IMR-90 (cell line): ENCODE measurements at regions not wholly inside any gene's neighbourhood (a gene's known extent, or its start where the extent isn't known, plus 50 kb on each side); places are given as distances from the start of the nearest gene placed in this dataset.

Experiments
- ATAC-seq: fragments of 200-7000 bp; cut with Tn5 transposase; 2 replicates; pipeline ENCODE4 v1.9.1; 2020; ENCODE audit warnings: low read depth, mild to moderate bottlenecking, moderate library complexity
- BruUV-seq: library from RNA; stranded (reverse); fragments of 400-500 nt; replicated peaks from 2 replicates; lab custom pipeline; 2021; lab: Mats Ljungman, UMichigan
- CTCF ChIA-PET: fragments of 300-600 bp; formaldehyde crosslinking; extraction: SDS; loops from one replicate; lab custom pipeline; 2021; ENCODE audit warnings: antibody characterized with exemption; lab: Yijun Ruan, JAX
- POLR2A ChIA-PET: fragments of 300-600 bp; sonication (Branson Sonifier 250); formaldehyde crosslinking; loops from one replicate; lab custom pipeline; 2022; ENCODE audit warnings: antibody characterized with exemption; ENCODE audit not compliant: unreplicated experiment; lab: Charles Lee
- DNase-seq: peaks from one replicate; pipeline ENCODE4 v3.0.0; 2013
- H2AFZ ChIP-seq: replicated peaks from 2 replicates; pipeline ENCODE3; 2013; ENCODE audit warnings: low read length, mild to moderate bottlenecking; ENCODE audit not compliant: poor library complexity
- H2AK5ac ChIP-seq: 2 replicates; pipeline ENCODE4 v1.6.1; 2013; ENCODE audit warnings: low read depth, low read length, inconsistent platforms
- H2AK9ac ChIP-seq: replicated peaks from 2 replicates; pipeline ENCODE3; 2013; ENCODE audit warnings: mild to moderate bottlenecking, low read depth, low read length, moderate library complexity; ENCODE audit not compliant: poor library complexity
- H2BK120ac ChIP-seq: 2 replicates; pipeline ENCODE4 v1.6.1; 2013; ENCODE audit warnings: low read depth, low read length, inconsistent platforms
- H2BK15ac ChIP-seq: 3 replicates; pipeline ENCODE4 v1.6.1; 2013; ENCODE audit warnings: low read depth, low read length, inconsistent platforms
- H2BK20ac ChIP-seq: 2 replicates; pipeline ENCODE4 v1.6.1; 2013; ENCODE audit warnings: low read depth, mild to moderate bottlenecking, inconsistent platforms, low read length, moderate library complexity
- H2BK5ac ChIP-seq: 2 replicates; pipeline ENCODE4 v1.6.1; 2013; ENCODE audit warnings: mild to moderate bottlenecking, low read depth, low read length, inconsistent platforms; ENCODE audit not compliant: poor library complexity, severe bottlenecking
- H3K14ac ChIP-seq: replicated peaks from 2 replicates; pipeline ENCODE4 v1.6.1; 2013; ENCODE audit warnings: low read depth, low read length, inconsistent platforms
- H3K18ac ChIP-seq: 2 replicates; pipeline ENCODE4 v1.6.1; 2013; ENCODE audit warnings: low read depth, low read length, control low read depth
- H3K23ac ChIP-seq: 2 replicates; pipeline ENCODE4 v1.6.1; 2013; ENCODE audit warnings: low read depth, low read length, inconsistent platforms
- H3K27ac ChIP-seq: 2 replicates; pipeline ENCODE4 v1.5.1; 2013; ENCODE audit warnings: mild to moderate bottlenecking, control low read depth, low read length; ENCODE audit not compliant: insufficient read depth
- H3K27me3 ChIP-seq: 2 replicates; pipeline ENCODE4 v1.6.1; 2013; ENCODE audit warnings: low read length; ENCODE audit not compliant: control insufficient read depth, insufficient read depth
- H3K36me3 ChIP-seq: 2 replicates; pipeline ENCODE4 v1.6.1; 2013; ENCODE audit warnings: low read length, mixed read lengths; ENCODE audit not compliant: control insufficient read depth, insufficient read depth
- H3K4ac ChIP-seq: 2 replicates; pipeline ENCODE4 v1.6.1; 2013; ENCODE audit warnings: low read depth, low read length, inconsistent platforms
- H3K4me1 ChIP-seq: 2 replicates; pipeline ENCODE4 v1.6.1; 2013; ENCODE audit warnings: low read length, mixed read lengths; ENCODE audit not compliant: control insufficient read depth, insufficient read depth
- H3K4me2 ChIP-seq: 2 replicates; pipeline ENCODE4 v1.6.1; 2013; ENCODE audit warnings: low read depth, mild to moderate bottlenecking, control low read depth, low read length, moderate library complexity
- H3K4me3 ChIP-seq: 2 replicates; pipeline ENCODE4 v1.5.1; 2013; ENCODE audit warnings: low read depth, mild to moderate bottlenecking, control low read depth, low read length, moderate library complexity; ENCODE audit not compliant: insufficient read depth
- H3K56ac ChIP-seq: 2 replicates; pipeline ENCODE4 v1.6.1; 2013; ENCODE audit warnings: low read length, inconsistent platforms; ENCODE audit not compliant: insufficient read depth; ENCODE audit errors: extremely low read depth
- H3K79me1 ChIP-seq, 2 experiments: 2 replicates each; pipeline ENCODE4 v1.6.1; 2013; ENCODE audit warnings: low read length in 2 of 2, inconsistent platforms in 1 of 2, low read depth in 1 of 2
- H3K9ac ChIP-seq: 2 replicates; pipeline ENCODE4 v1.6.1; 2013; ENCODE audit warnings: low read depth, low read length, control low read depth
- H3K9me1 ChIP-seq: 2 replicates; pipeline ENCODE4 v1.6.1; 2013; ENCODE audit warnings: low read length, inconsistent platforms; ENCODE audit not compliant: insufficient read depth
- H3K9me3 ChIP-seq: 2 replicates; pipeline ENCODE4 v1.6.1; 2013; ENCODE audit warnings: low read length; ENCODE audit not compliant: control insufficient read depth, insufficient read depth
- H4K20me1 ChIP-seq: 2 replicates; pipeline ENCODE4 v1.6.1; 2013; ENCODE audit warnings: low read length, inconsistent platforms; ENCODE audit not compliant: insufficient read depth
- H4K5ac ChIP-seq: 2 replicates; pipeline ENCODE4 v1.6.1; 2013; ENCODE audit warnings: mild to moderate bottlenecking, low read depth, low read length, control low read depth
- H4K8ac ChIP-seq, 2 experiments: 2 replicates each; pipeline ENCODE4 v1.6.1; 2013; ENCODE audit warnings: low read depth in 2 of 2, low read length in 2 of 2, control low read depth in 1 of 2, inconsistent platforms in 1 of 2
- H4K91ac ChIP-seq: 2 replicates; pipeline ENCODE4 v1.6.1; 2013; ENCODE audit warnings: low read depth, low read length, inconsistent platforms; ENCODE audit not compliant: insufficient read depth
- BHLHE40 ChIP-seq: fragments of 150-350 bp; IDR thresholded peaks from 2 replicates; pipeline ENCODE4 v1.6.1; 2016; ENCODE audit warnings: mild to moderate bottlenecking, low read depth, low read length
- CHD1 ChIP-seq: IDR thresholded peaks from 2 replicates; pipeline ENCODE4 v1.6.1; 2012; ENCODE audit warnings: low read depth, low read length, improper control_type of control experiment
- RFX5 ChIP-seq: IDR thresholded peaks from 2 replicates; pipeline ENCODE4 v1.8.0; 2012; ENCODE audit warnings: low read depth, mild to moderate bottlenecking, low read length, moderate library complexity
- WGBS, 2 experiments: methylation state at CpG; one replicate each; pipeline versions ENCODE4 v1.1.5 to v1.1.7; 2013; ENCODE audit warnings: missing lambda C conversion rate in 2 of 2; ENCODE audit not compliant: insufficient read length in 1 of 2; ENCODE audit errors: extremely low coverage in 2 of 2; 5-methylcytosine and 5-hydroxymethylcytosine counted together
- dilution Hi-C: fragments of 300-500 bp; cut with HindIII; formaldehyde crosslinking; loops from one replicate; pipeline ENCODE4 v1.14.3; 2018; ENCODE audit warnings: low sequenced_read_pairs; ENCODE audit not compliant: unreplicated experiment
- in situ Hi-C: fragments of 300-500 bp; cut with MboI; formaldehyde crosslinking; loops from 3 replicates; pipeline ENCODE4 v1.14.3; 2019; ENCODE audit warnings: low sequenced_read_pairs, inconsistent platforms, mixed read lengths
- intact Hi-C: fragments of 100-400 bp; cut with micrococcal nuclease; formaldehyde crosslinking; loops from 2 replicates; pipeline ENCODE4 v1.10.0; 2022

- Histone ChIP-seq H4K5ac (no peak overlapping the region), H3K23ac (no peak overlapping the region), H3K27me3 (no peaks in the 10 kb centered on the region), H3K27ac (no peak overlapping the region), H3K9me1 (no peaks in the 10 kb centered on the region), H3K36me3 (no peaks in the 10 kb centered on the region), H4K91ac (no peak overlapping the region), H3K4me3 (no peak overlapping the region), H2BK120ac (no peak overlapping the region), H2BK20ac (no peak overlapping the region), H3K9ac (no peak overlapping the region), H3K4ac (no peak overlapping the region), H2AK9ac (no peak overlapping the region), H3K9me3 (0 out of 2 replicates have a peak, but pooled peaks cover 2% of the 10 kb centered on the region), H3K4me1 (no peaks in the 10 kb centered on the region), H2BK5ac (no peak overlapping the region), H3K14ac (no peak overlapping the region), H3K18ac (no peak overlapping the region), H2AFZ (no peak overlapping the region), H3K4me2 (no peak overlapping the region), H4K20me1 (no peaks in the 10 kb centered on the region), H3K79me1 (no peaks in the 10 kb centered on the region), H3K56ac (no peak overlapping the region), H2BK15ac (no peak overlapping the region), H4K8ac (no peak overlapping the region), H2AK5ac (no peak overlapping the region)
- no peak for ATAC-seq
- CTCF ChIA-PET = no interaction called here
- DNase-seq = no peak
- intact Hi-C loops = no loop called here
- dilution Hi-C loops = no loop called here
- TF ChIP-seq RFX5 (no peak), CHD1 (no peak), BHLHE40 (no peak)
- BruUV-seq = no TSS peak
- in situ Hi-C loops = no loop called here
- no CpG with 5 or more reads among the region's 2 CpGs for whole genome bisulfite sequencing, 2 experiments
- POLR2A ChIA-PET = no interaction called here
These were observed 85.6 kb upstream of the TTC14 start for GRCh38 chr3:180516368-180516767.
